Vagina (tissue), 2 donors: ENCODE measurements at regions not wholly inside any gene's neighbourhood (a gene's known extent, or its start where the extent isn't known, plus 50 kb on each side); places are given as distances from the start of the nearest gene placed in this dataset.

ENCODE experiments used
- POLR2A ChIP-seq, 2 donors: fragments of 450-650 bp; IDR thresholded peaks; one replicate each; pipeline ENCODE4 v1.6.1; 2017; ENCODE audit warnings: antibody characterized with exemption in 2 of 2, mild to moderate bottlenecking in 2 of 2, moderate library complexity in 2 of 2
- POLR2AphosphoS5 ChIP-seq, 2 donors: sonication (generic); formaldehyde crosslinking; IDR thresholded peaks; one replicate each; pipeline ENCODE4 v1.9.0; 2017; ENCODE audit warnings: antibody characterized with exemption in 2 of 2, mild to moderate bottlenecking in 2 of 2, low read depth in 1 of 2; ENCODE audit not compliant: insufficient read depth in 1 of 2
- TF ChIP-seq, protein P1 (sequence below), 3 experiments: fragments of 450-650 bp in 2 of 3; fragments of 200-600 bp in 1 of 3; sonication (generic) in 1 of 3; IDR thresholded peaks; one replicate each; pipeline ENCODE4 v1.5.1; 2017 to 2019; ENCODE audit warnings: antibody characterized with exemption in 3 of 3, mild to moderate bottlenecking in 2 of 3, moderate library complexity in 2 of 3

DNA sequence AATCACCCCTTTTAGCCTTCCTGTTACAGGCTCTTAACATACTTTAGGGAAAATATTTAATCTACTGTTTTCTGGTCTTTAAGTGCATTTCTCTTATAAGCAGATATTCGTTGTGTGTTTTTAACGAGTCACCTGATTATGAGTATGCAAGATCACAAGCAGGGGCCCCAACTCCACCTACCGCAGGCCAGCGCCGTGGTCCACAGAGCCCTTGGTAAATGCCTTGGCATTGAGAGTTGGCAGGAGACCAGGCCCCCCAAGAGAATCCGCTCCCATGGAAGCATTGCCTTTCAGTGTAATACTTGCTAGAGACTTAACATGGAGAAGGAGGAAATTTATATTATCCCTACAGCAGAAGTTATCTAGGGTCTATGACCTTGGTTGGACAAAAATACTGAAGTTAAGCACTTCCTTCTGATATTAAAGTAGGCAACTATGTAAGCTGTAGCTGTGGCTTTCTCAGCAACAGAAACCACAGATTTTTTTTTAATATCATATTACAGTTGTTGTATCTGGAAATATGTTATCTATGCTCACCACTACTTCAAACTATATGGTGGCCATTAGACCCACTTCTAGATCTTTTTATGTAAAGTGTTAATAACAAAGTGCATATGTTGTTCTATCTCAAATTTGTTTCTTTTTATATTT lies 241.8 kb upstream of the MGAT5 start:
- TF ChIP-seq, protein P1, sequence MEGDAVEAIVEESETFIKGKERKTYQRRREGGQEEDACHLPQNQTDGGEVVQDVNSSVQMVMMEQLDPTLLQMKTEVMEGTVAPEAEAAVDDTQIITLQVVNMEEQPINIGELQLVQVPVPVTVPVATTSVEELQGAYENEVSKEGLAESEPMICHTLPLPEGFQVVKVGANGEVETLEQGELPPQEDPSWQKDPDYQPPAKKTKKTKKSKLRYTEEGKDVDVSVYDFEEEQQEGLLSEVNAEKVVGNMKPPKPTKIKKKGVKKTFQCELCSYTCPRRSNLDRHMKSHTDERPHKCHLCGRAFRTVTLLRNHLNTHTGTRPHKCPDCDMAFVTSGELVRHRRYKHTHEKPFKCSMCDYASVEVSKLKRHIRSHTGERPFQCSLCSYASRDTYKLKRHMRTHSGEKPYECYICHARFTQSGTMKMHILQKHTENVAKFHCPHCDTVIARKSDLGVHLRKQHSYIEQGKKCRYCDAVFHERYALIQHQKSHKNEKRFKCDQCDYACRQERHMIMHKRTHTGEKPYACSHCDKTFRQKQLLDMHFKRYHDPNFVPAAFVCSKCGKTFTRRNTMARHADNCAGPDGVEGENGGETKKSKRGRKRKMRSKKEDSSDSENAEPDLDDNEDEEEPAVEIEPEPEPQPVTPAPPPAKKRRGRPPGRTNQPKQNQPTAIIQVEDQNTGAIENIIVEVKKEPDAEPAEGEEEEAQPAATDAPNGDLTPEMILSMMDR (IDR thresholded peaks at IDR 0.05) = no peak
- no peak for TF ChIP-seq POLR2AphosphoS5 (IDR thresholded peaks at IDR 0.05; ENCODE audit: insufficient read depth in 1 of 2, low read depth in 1 of 2)
- TF ChIP-seq POLR2A (IDR thresholded peaks at IDR 0.05) = no peak
